ENCODE measurements at regions not wholly inside any gene's neighbourhood (a gene's known extent, or its start where the extent isn't known, plus 50 kb on each side); places are given as distances from the start of the nearest gene placed in this dataset.

DNA sequence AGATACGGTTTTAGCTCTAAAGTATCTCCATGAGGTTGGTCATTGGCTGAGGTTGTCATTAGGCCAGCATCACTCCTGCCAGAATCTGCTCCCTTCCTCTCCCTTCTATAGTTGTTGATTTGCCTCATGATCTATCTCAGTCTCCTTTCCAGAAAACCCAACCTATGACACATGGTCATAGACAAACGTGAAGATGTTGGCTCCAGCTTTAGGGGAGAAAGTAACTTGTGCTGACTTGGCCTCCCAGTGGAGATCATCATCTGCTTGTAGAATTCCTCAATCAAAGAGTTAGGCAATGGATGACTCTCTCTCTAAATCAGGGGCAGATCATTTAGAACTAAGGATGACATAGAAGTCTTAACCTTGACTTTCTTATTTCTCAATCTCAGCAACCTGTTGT lies 894.4 kb downstream of the TTLL7 start:
- TF ChIP-seq, protein P1, sequence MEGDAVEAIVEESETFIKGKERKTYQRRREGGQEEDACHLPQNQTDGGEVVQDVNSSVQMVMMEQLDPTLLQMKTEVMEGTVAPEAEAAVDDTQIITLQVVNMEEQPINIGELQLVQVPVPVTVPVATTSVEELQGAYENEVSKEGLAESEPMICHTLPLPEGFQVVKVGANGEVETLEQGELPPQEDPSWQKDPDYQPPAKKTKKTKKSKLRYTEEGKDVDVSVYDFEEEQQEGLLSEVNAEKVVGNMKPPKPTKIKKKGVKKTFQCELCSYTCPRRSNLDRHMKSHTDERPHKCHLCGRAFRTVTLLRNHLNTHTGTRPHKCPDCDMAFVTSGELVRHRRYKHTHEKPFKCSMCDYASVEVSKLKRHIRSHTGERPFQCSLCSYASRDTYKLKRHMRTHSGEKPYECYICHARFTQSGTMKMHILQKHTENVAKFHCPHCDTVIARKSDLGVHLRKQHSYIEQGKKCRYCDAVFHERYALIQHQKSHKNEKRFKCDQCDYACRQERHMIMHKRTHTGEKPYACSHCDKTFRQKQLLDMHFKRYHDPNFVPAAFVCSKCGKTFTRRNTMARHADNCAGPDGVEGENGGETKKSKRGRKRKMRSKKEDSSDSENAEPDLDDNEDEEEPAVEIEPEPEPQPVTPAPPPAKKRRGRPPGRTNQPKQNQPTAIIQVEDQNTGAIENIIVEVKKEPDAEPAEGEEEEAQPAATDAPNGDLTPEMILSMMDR (IDR thresholded peaks at IDR 0.05): no peak
- TF ChIP-seq POLR2A (IDR thresholded peaks at IDR 0.05) (no peak), POLR2AphosphoS5 (IDR thresholded peaks at IDR 0.05) (no peak), EP300 (IDR thresholded peaks at IDR 0.05; ENCODE audit: low read depth) (no peak)
